ENCODE measurements at regions not wholly inside any gene's neighbourhood (a gene's known extent, or its start where the extent isn't known, plus 50 kb on each side); places are given as distances from the start of the nearest gene placed in this dataset.

- TF ChIP-seq CTCF (IDR thresholded peaks at IDR 0.05; ENCODE audit: insufficient read depth, low read length, poor library complexity, severe bottlenecking) (no peak), EZH2phosphoT487 (conservative IDR thresholded peaks at IDR 0.05; ENCODE audit: low read length) (no peak)
Observed at GRCh38 chr4:66355328-66355727, 685.0 kb upstream of the EPHA5 start.

Data from SU-DHL-6 (cell line).